ENCODE measurements at regions not wholly inside any gene's neighbourhood (a gene's known extent, or its start where the extent isn't known, plus 50 kb on each side); places are given as distances from the start of the nearest gene placed in this dataset.

GRCh38 chr4:31735004-31735403 is 1014.8 kb downstream of the PCDH7 start:
- Histone ChIP-seq H3K9me3 (ENCODE audit: insufficient read depth, low read depth, low read length) (no peaks in the 10 kb centered on the region), H4K20me1 (ENCODE audit: insufficient read depth, low read length, poor library complexity, severe bottlenecking) (no peaks in the 10 kb centered on the region), H3K4me3 (ENCODE audit: low read length, poor library complexity, severe bottlenecking) (no peak overlapping the region), H3K4me2 (ENCODE audit: low read depth, low read length, poor library complexity, severe bottlenecking) (no peak overlapping the region), H3K9ac (ENCODE audit: low read depth, low read length, poor library complexity, severe bottlenecking) (no peak overlapping the region), H3K4me1 (ENCODE audit: insufficient read depth, low read length, poor library complexity, severe bottlenecking) (no peaks in the 10 kb centered on the region), H3K79me2 (ENCODE audit: insufficient read depth, low read length) (no peaks in the 10 kb centered on the region), H3K9me2 (replicated peaks; ENCODE audit: low read depth, low read length) (no peaks in the 10 kb centered on the region), H3K36me3 (ENCODE audit: insufficient read depth, low read length) (no peaks in the 10 kb centered on the region), H2AFZ (ENCODE audit: low read length) (no peak overlapping the region), H3F3A (ENCODE audit: low read depth) (no peaks in the 10 kb centered on the region), H3K27me3 (ENCODE audit: insufficient read depth, low read length, poor library complexity, severe bottlenecking) (no peaks in the 10 kb centered on the region)
- TF ChIP-seq, protein P1, sequence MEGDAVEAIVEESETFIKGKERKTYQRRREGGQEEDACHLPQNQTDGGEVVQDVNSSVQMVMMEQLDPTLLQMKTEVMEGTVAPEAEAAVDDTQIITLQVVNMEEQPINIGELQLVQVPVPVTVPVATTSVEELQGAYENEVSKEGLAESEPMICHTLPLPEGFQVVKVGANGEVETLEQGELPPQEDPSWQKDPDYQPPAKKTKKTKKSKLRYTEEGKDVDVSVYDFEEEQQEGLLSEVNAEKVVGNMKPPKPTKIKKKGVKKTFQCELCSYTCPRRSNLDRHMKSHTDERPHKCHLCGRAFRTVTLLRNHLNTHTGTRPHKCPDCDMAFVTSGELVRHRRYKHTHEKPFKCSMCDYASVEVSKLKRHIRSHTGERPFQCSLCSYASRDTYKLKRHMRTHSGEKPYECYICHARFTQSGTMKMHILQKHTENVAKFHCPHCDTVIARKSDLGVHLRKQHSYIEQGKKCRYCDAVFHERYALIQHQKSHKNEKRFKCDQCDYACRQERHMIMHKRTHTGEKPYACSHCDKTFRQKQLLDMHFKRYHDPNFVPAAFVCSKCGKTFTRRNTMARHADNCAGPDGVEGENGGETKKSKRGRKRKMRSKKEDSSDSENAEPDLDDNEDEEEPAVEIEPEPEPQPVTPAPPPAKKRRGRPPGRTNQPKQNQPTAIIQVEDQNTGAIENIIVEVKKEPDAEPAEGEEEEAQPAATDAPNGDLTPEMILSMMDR (conservative IDR thresholded peaks at IDR 0.05; ENCODE audit: low read length), result no peak
- no peak for TF ChIP-seq EZH2phosphoT487 (IDR thresholded peaks at IDR 0.05; ENCODE audit: borderline replicate concordance)

DNA sequence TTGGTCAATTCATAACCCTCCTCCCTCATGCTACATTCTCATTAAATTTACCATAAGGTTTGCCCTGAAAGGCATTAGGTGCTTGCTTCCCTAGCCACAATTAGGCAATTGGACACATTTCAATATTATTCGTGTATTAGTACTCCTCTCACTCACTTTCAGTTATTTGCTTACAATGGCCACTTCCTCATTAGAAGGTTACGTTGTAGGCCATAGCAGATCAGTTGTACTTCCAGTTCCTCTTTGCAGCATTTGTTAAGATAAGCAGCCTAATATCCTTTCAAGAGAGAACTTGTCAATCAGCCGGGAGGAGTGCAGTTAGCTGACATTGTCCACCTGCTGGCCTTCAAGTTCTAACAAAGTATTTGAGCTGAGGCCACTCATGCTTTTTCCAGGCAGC is 1017.2 kb downstream of the PCDH7 start:
- Histone ChIP-seq H3K4me3 (ENCODE audit: low read length, poor library complexity, severe bottlenecking) (no peak overlapping the region), H3K4me2 (ENCODE audit: low read depth, low read length, poor library complexity, severe bottlenecking) (no peak overlapping the region), H3K79me2 (ENCODE audit: insufficient read depth, low read length) (no peaks in the 10 kb centered on the region), H3K4me1 (ENCODE audit: insufficient read depth, low read length, poor library complexity, severe bottlenecking) (no peaks in the 10 kb centered on the region), H2AFZ (ENCODE audit: low read length) (no peak overlapping the region), H4K20me1 (ENCODE audit: insufficient read depth, low read length, poor library complexity, severe bottlenecking) (no peaks in the 10 kb centered on the region), H3K9me3 (ENCODE audit: insufficient read depth, low read depth, low read length) (no peaks in the 10 kb centered on the region), H3K36me3 (ENCODE audit: insufficient read depth, low read length) (no peaks in the 10 kb centered on the region), H3K9ac (ENCODE audit: low read depth, low read length, poor library complexity, severe bottlenecking) (no peak overlapping the region), H3K9me2 (replicated peaks; ENCODE audit: low read depth, low read length) (no peaks in the 10 kb centered on the region), H3F3A (ENCODE audit: low read depth) (no peaks in the 10 kb centered on the region), H3K27me3 (ENCODE audit: insufficient read depth, low read length, poor library complexity, severe bottlenecking) (no peaks in the 10 kb centered on the region)
- TF ChIP-seq EZH2phosphoT487 (IDR thresholded peaks at IDR 0.05; ENCODE audit: borderline replicate concordance), result no peak
- TF ChIP-seq, protein P1 (conservative IDR thresholded peaks at IDR 0.05; ENCODE audit: low read length), result no peak

DNA sequence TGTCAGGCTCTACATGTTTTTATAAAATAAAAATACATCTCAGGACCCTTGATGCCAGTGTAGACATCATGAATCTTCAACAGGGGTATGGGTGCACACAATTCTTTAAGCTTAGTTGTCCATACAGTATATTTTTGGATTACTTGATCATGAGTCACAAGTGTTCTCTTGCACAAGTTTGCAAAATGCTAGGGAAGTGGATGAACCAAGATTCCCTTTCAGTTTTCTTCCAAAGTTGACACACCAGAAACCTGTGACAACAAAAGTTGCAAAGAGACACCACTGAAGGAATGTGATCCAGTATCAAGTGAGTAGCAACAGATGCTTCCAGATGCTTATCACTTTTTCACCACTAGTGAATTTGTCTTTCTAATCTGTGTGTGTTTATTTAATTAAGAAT is 1021.2 kb downstream of the PCDH7 start:
- H3K9ac ChIP-seq (ENCODE audit: low read depth, low read length, poor library complexity, severe bottlenecking), result no peak overlapping the region
- H3K9me3 ChIP-seq (ENCODE audit: insufficient read depth, low read depth, low read length), result no peaks in the 10 kb centered on the region
- no peaks in the 10 kb centered on the region for H3K27me3 ChIP-seq (ENCODE audit: insufficient read depth, low read length, poor library complexity, severe bottlenecking)
- H3K4me2 ChIP-seq (ENCODE audit: low read depth, low read length, poor library complexity, severe bottlenecking), result no peak overlapping the region
- H4K20me1 ChIP-seq (ENCODE audit: insufficient read depth, low read length, poor library complexity, severe bottlenecking), result no peaks in the 10 kb centered on the region
- no peaks in the 10 kb centered on the region for H3K9me2 ChIP-seq (replicated peaks; ENCODE audit: low read depth, low read length)
- H3K79me2 ChIP-seq (ENCODE audit: insufficient read depth, low read length), result no peaks in the 10 kb centered on the region
- no peak overlapping the region for H2AFZ ChIP-seq (ENCODE audit: low read length)
- H3F3A ChIP-seq (ENCODE audit: low read depth), result no peaks in the 10 kb centered on the region
- no peaks in the 10 kb centered on the region for H3K4me1 ChIP-seq (ENCODE audit: insufficient read depth, low read length, poor library complexity, severe bottlenecking)
- TF ChIP-seq, protein P1 (conservative IDR thresholded peaks at IDR 0.05; ENCODE audit: low read length), result no peak
- no peak overlapping the region for H3K4me3 ChIP-seq (ENCODE audit: low read length, poor library complexity, severe bottlenecking)
- H3K36me3 ChIP-seq (ENCODE audit: insufficient read depth, low read length), result no peaks in the 10 kb centered on the region

Measured in Loucy (cell line).